Astrocyte of the spinal cord (primary cell): ENCODE measurements at regions not wholly inside any gene's neighbourhood (a gene's known extent, or its start where the extent isn't known, plus 50 kb on each side); places are given as distances from the start of the nearest gene placed in this dataset.

Experiments used
- DNase-seq: peaks from one replicate; pipeline ENCODE4 v3.0.0; 2011; ENCODE audit warnings: low read depth, low spot score
- H3K4me3 ChIP-seq: 2 replicates; pipeline ENCODE4 v1.5.1; 2011; ENCODE audit warnings: low read depth, mild to moderate bottlenecking, low read length, moderate library complexity
- CTCF ChIP-seq: IDR thresholded peaks from 2 replicates; pipeline ENCODE4 v1.5.1; 2012; ENCODE audit warnings: low read depth, mild to moderate bottlenecking, low read length, inconsistent platforms
- in situ Hi-C: cut with HindIII; loops from 2 replicates; pipeline ENCODE4 v1.10.0; 2017; ENCODE audit warnings: low sequenced_read_pairs

- DNase-seq: no peak
- in situ Hi-C loops: no loop called here
- no peak overlapping the region for H3K4me3 ChIP-seq
- no peak for TF ChIP-seq CTCF
Measured at GRCh38 chr20:22369100-22369499, 215.3 kb downstream of the FOXA2 start.

GRCh38 chr20:22368235-22368634 is 216.1 kb downstream of the FOXA2 start:
- DNase-seq: no peak
- no peak for TF ChIP-seq CTCF
- no peak overlapping the region for H3K4me3 ChIP-seq
- in situ Hi-C loops: no loop called here

- in situ Hi-C loops: no loop called here
- TF ChIP-seq CTCF: no peak
- DNase-seq: no peak
- no peak overlapping the region for H3K4me3 ChIP-seq
Measured at GRCh38 chr20:22366631-22367030, 217.7 kb downstream of the FOXA2 start.

- TF ChIP-seq CTCF: no peak
- in situ Hi-C loops: no loop called here
- H3K4me3 ChIP-seq: no peak overlapping the region
- no peak for DNase-seq
Measured at GRCh38 chr20:22354647-22355046, 229.7 kb downstream of the FOXA2 start.

- TF ChIP-seq CTCF: no peak
- H3K4me3 ChIP-seq: no peak overlapping the region
- in situ Hi-C loops: no loop called here
- DNase-seq: no peak
Measured at GRCh38 chr20:22353586-22353985, 230.8 kb downstream of the FOXA2 start.

GRCh38 chr20:22352019-22352418 is 232.4 kb downstream of the FOXA2 start:
- TF ChIP-seq CTCF: no peak
- no peak for DNase-seq
- in situ Hi-C loops: no loop called here
- H3K4me3 ChIP-seq: no peak overlapping the region

GRCh38 chr20:22350624-22351023 is 233.7 kb downstream of the FOXA2 start:
- TF ChIP-seq CTCF: no peak
- in situ Hi-C loops: no loop called here
- no peak overlapping the region for H3K4me3 ChIP-seq
- DNase-seq: no peak
